ENCODE measurements at regions not wholly inside any gene's neighbourhood (a gene's known extent, or its start where the extent isn't known, plus 50 kb on each side); places are given as distances from the start of the nearest gene placed in this dataset.

- no peak overlapping the region for H3K4me3 ChIP-seq (ENCODE audit: insufficient read depth, low read depth, low read length, poor library complexity, severe bottlenecking)
- no peak for DNase-seq
- no peak overlapping the region for H3K27ac ChIP-seq (ENCODE audit: insufficient read depth, low read length, poor library complexity, severe bottlenecking)
- H3K36me3 ChIP-seq (ENCODE audit: control insufficient read depth, insufficient read depth, low read length): no peaks in the 10 kb centered on the region
- H3K9me3 ChIP-seq (ENCODE audit: control insufficient read depth, low read length): no peaks in the 10 kb centered on the region
- no peaks in the 10 kb centered on the region for H3K27me3 ChIP-seq (replicated peaks; ENCODE audit: control insufficient read depth, insufficient read depth, low read length, poor library complexity, severe bottlenecking)
- H3K4me1 ChIP-seq (ENCODE audit: control insufficient read depth, insufficient read depth, low read length, poor library complexity, severe bottlenecking): no peaks in the 10 kb centered on the region
These were observed 106.3 kb upstream of the JUN start for GRCh38 chr1:58890113-58890512.

DNA sequence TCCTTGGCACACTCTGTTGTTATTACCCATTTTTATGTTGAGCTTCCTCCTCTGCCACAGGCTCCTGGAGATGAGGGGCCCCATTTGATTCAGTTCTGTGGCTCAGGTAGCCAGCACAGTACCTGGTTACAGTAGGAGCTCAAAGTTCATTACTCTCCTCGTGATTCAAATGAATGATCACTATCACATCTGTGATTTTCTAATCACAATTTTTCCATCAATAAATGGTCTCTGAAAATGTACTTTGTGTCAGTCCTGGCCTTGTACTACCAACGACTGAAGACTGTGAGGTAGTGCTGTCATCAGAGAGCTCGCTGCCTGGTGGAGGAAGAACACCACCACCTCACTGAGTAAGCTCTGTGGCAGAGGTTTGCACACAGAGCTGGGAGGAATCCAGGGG is 106.8 kb upstream of the JUN start:
- Histone ChIP-seq H3K27me3 (replicated peaks; ENCODE audit: control insufficient read depth, insufficient read depth, low read length, poor library complexity, severe bottlenecking) (no peaks in the 10 kb centered on the region), H3K4me3 (ENCODE audit: insufficient read depth, low read depth, low read length, poor library complexity, severe bottlenecking) (no peak overlapping the region), H3K27ac (ENCODE audit: insufficient read depth, low read length, poor library complexity, severe bottlenecking) (no peak overlapping the region), H3K36me3 (ENCODE audit: control insufficient read depth, insufficient read depth, low read length) (no peaks in the 10 kb centered on the region), H3K9me3 (ENCODE audit: control insufficient read depth, low read length) (no peaks in the 10 kb centered on the region), H3K4me1 (ENCODE audit: control insufficient read depth, insufficient read depth, low read length, poor library complexity, severe bottlenecking) (no peaks in the 10 kb centered on the region)
- DNase-seq: no peak

DNA sequence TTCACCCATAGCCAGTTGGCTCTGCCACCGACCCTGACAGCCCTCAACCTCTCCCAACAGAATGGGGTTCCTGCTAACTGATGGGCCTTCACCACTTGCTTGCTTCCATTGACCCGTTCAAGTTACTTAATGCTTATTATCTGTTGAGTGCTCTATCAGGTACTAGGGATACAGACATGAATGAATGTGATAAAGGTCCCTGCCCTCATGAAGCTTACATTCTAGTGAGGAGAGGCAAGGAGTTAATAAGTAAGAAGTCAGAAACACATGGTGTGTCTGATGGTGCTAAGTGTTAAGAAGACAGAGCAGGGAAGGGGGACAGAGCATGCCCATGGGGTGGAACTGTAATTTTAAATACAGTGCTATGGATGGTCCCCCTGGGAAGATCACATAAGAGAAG is 107.5 kb upstream of the JUN start:
- Histone ChIP-seq H3K27me3 (replicated peaks; ENCODE audit: control insufficient read depth, insufficient read depth, low read length, poor library complexity, severe bottlenecking) (no peaks in the 10 kb centered on the region), H3K4me3 (ENCODE audit: insufficient read depth, low read depth, low read length, poor library complexity, severe bottlenecking) (no peak overlapping the region), H3K27ac (ENCODE audit: insufficient read depth, low read length, poor library complexity, severe bottlenecking) (no peak overlapping the region), H3K4me1 (ENCODE audit: control insufficient read depth, insufficient read depth, low read length, poor library complexity, severe bottlenecking) (no peaks in the 10 kb centered on the region), H3K9me3 (ENCODE audit: control insufficient read depth, low read length) (no peaks in the 10 kb centered on the region), H3K36me3 (ENCODE audit: control insufficient read depth, insufficient read depth, low read length) (no peaks in the 10 kb centered on the region)
- no peak for DNase-seq

DNA sequence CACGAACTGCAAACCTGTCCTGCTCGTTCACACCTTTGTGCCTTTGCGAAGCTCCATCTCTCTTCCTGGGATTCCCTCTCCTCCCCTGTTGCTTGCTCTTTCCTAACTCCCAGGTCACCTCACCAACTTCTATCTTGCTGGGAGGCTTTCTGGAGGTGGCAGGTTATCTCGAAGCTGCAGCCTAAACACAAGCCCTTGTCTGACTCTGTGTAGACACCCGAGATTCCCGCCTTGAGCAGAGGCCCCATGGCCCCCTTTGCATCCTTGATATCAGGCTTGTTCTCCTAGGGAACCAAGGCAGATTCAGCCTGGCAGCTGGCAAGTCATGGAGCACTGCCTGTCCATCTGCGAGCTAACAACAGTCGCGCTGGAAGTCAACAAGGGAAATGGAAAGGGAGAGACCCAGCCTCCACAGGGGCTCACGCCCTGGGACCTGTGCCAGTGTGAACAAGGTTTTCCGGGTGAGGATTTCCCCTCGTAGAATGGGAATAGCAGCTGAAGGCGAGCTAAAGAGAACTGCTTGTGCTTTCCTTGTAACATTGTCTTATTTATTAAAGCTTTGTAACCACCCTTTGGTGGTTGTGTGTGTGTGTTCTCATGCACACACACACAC is 109.5 kb upstream of the JUN start:
- Histone ChIP-seq H3K4me3 (ENCODE audit: insufficient read depth, low read depth, low read length, poor library complexity, severe bottlenecking) (no peak overlapping the region), H3K27me3 (replicated peaks; ENCODE audit: control insufficient read depth, insufficient read depth, low read length, poor library complexity, severe bottlenecking) (no peaks in the 10 kb centered on the region), H3K36me3 (ENCODE audit: control insufficient read depth, insufficient read depth, low read length) (no peaks in the 10 kb centered on the region), H3K4me1 (ENCODE audit: control insufficient read depth, insufficient read depth, low read length, poor library complexity, severe bottlenecking) (no peaks in the 10 kb centered on the region), H3K9me3 (ENCODE audit: control insufficient read depth, low read length) (no peaks in the 10 kb centered on the region), H3K27ac (ENCODE audit: insufficient read depth, low read length, poor library complexity, severe bottlenecking) (no peak overlapping the region)
- DNase-seq: no peak

DNA sequence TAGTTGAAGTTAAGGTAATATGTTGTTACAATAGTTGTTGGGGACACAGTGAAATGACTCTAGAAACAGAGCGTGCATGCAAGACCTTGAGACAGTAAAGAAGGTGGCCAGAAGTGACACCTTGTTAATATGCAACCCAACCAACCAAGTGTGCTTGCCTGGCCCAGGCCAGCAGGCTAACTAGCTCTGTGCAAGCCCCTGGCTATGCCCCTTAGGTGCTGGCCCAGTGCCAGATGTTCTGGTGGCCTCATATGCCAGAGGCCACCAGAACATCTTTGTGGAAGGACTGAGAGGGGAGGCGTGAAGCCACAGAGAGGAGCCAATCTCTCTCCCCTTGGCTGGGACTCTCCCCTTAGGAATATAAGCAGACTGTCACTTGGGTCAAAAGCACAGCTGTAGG is 111.2 kb upstream of the JUN start:
- Histone ChIP-seq H3K4me3 (ENCODE audit: insufficient read depth, low read depth, low read length, poor library complexity, severe bottlenecking) (no peak overlapping the region), H3K9me3 (ENCODE audit: control insufficient read depth, low read length) (no peaks in the 10 kb centered on the region), H3K36me3 (ENCODE audit: control insufficient read depth, insufficient read depth, low read length) (no peaks in the 10 kb centered on the region), H3K27ac (ENCODE audit: insufficient read depth, low read length, poor library complexity, severe bottlenecking) (no peak overlapping the region), H3K4me1 (ENCODE audit: control insufficient read depth, insufficient read depth, low read length, poor library complexity, severe bottlenecking) (no peaks in the 10 kb centered on the region), H3K27me3 (replicated peaks; ENCODE audit: control insufficient read depth, insufficient read depth, low read length, poor library complexity, severe bottlenecking) (no peaks in the 10 kb centered on the region)
- no peak for DNase-seq

DNA sequence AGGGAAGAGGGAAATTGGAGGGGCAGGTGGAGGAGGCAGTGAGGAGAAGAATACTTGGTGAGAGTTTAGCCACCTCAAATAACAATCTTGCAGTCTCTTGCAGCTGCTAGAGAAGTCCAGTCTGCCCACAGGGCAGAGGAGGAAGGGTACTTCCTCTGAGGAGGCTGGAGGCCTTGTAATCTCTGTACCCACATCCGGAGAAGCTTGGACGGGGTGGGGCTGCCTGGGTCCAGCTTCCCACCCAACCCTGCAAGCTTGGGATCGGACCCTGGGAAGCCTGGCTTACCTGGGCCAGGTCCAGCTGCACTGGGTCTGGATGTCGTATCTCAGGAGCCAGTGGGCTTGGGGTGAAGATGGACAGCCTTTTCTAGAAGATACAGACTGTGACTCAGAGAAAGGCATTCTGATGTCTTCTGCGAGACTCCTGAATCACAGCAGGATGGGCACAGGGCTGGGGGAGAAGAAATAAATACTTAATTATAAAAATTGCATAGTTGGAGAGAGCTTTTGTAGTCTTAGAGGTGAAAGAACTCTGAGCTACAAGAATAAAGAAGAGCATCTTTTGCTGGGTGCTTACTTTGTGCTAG is 111.8 kb upstream of the JUN start:
- H3K9me3 ChIP-seq (ENCODE audit: control insufficient read depth, low read length): no peaks in the 10 kb centered on the region
- H3K4me3 ChIP-seq (ENCODE audit: insufficient read depth, low read depth, low read length, poor library complexity, severe bottlenecking): no peak overlapping the region
- H3K27ac ChIP-seq (ENCODE audit: insufficient read depth, low read length, poor library complexity, severe bottlenecking): no peak overlapping the region
- DNase-seq: no peak
- no peaks in the 10 kb centered on the region for H3K27me3 ChIP-seq (replicated peaks; ENCODE audit: control insufficient read depth, insufficient read depth, low read length, poor library complexity, severe bottlenecking)
- H3K4me1 ChIP-seq (ENCODE audit: control insufficient read depth, insufficient read depth, low read length, poor library complexity, severe bottlenecking): no peaks in the 10 kb centered on the region
- no peaks in the 10 kb centered on the region for H3K36me3 ChIP-seq (ENCODE audit: control insufficient read depth, insufficient read depth, low read length)

DNA sequence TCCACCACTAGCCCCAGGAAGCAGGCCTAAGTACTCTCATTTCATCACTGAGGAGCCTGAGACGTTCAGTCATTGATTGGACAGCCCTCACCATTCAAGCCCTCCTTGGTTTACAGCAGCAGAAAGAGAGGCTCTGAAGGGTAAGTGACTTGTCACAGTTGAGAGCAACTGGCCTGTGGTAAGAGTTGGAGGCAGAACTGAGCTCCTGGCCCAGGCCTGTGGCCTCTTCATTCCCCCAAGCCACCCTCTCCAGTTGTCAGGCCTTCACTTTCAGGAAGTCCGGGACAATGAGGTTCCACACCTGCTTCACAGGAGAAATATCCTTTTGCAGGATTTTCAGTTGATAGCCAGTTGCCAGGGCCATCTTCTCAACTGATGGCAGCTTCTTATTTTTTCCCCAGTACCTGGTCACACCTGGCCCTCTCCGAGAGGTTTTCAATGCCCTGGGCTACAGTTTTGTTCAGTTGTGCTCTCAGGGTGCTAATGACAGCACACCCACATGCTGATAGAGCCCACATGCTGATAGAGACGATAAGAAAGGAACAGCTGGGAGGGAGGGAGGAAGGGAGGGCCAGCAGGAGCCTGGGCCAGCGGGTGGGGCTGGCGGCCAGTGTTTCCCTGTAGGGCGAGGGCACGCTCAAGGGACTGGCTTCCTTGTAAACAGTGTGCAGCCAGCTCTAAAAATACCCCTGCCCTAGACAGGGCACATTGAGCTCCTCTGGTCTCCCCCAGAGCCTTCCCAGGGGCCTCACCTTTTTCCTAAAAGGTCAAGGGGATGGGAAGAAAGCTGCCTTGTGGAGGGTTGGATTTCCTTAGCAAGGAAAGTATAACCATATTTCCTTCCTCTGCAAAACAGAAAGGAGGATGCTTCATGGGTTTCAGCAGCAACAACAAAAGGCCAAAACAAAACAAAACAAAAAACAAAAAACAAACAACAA is 112.7 kb upstream of the JUN start:
- no peaks in the 10 kb centered on the region for H3K4me1 ChIP-seq (ENCODE audit: control insufficient read depth, insufficient read depth, low read length, poor library complexity, severe bottlenecking)
- no peaks in the 10 kb centered on the region for H3K36me3 ChIP-seq (ENCODE audit: control insufficient read depth, insufficient read depth, low read length)
- no peak overlapping the region for H3K4me3 ChIP-seq (ENCODE audit: insufficient read depth, low read depth, low read length, poor library complexity, severe bottlenecking)
- no peak overlapping the region for H3K27ac ChIP-seq (ENCODE audit: insufficient read depth, low read length, poor library complexity, severe bottlenecking)
- no peaks in the 10 kb centered on the region for H3K9me3 ChIP-seq (ENCODE audit: control insufficient read depth, low read length)
- H3K27me3 ChIP-seq (replicated peaks; ENCODE audit: control insufficient read depth, insufficient read depth, low read length, poor library complexity, severe bottlenecking): no peaks in the 10 kb centered on the region
- DNase-seq: no peak

- Histone ChIP-seq H3K4me3 (ENCODE audit: insufficient read depth, low read depth, low read length, poor library complexity, severe bottlenecking) (no peak overlapping the region), H3K27me3 (replicated peaks; ENCODE audit: control insufficient read depth, insufficient read depth, low read length, poor library complexity, severe bottlenecking) (no peaks in the 10 kb centered on the region), H3K4me1 (ENCODE audit: control insufficient read depth, insufficient read depth, low read length, poor library complexity, severe bottlenecking) (peaks cover 5% of the 10 kb centered on the region), H3K9me3 (ENCODE audit: control insufficient read depth, low read length) (no peaks in the 10 kb centered on the region), H3K27ac (ENCODE audit: insufficient read depth, low read length, poor library complexity, severe bottlenecking) (no peak overlapping the region), H3K36me3 (ENCODE audit: control insufficient read depth, insufficient read depth, low read length) (no peaks in the 10 kb centered on the region)
- DNase-seq: no peak
These were observed 115.1 kb upstream of the JUN start for GRCh38 chr1:58898739-58899586.

- H3K36me3 ChIP-seq (ENCODE audit: control insufficient read depth, insufficient read depth, low read length): no peaks in the 10 kb centered on the region
- no peaks in the 10 kb centered on the region for H3K9me3 ChIP-seq (ENCODE audit: control insufficient read depth, low read length)
- no peaks in the 10 kb centered on the region for H3K27me3 ChIP-seq (replicated peaks; ENCODE audit: control insufficient read depth, insufficient read depth, low read length, poor library complexity, severe bottlenecking)
- no peak overlapping the region for H3K27ac ChIP-seq (ENCODE audit: insufficient read depth, low read length, poor library complexity, severe bottlenecking)
- H3K4me1 ChIP-seq (ENCODE audit: control insufficient read depth, insufficient read depth, low read length, poor library complexity, severe bottlenecking): peaks cover 5% of the 10 kb centered on the region
- no peak overlapping the region for H3K4me3 ChIP-seq (ENCODE audit: insufficient read depth, low read depth, low read length, poor library complexity, severe bottlenecking)
- DNase-seq: no peak
These were observed 115.9 kb upstream of the JUN start for GRCh38 chr1:58899587-58900271.
